ENCODE measurements at regions not wholly inside any gene's neighbourhood (a gene's known extent, or its start where the extent isn't known, plus 50 kb on each side); places are given as distances from the start of the nearest gene placed in this dataset.
"Not testable (repeated sequence)": the region's sequence is repeated elsewhere in the genome, so short reads cannot be mapped to it uniquely, and the experiment has no call there.

GRCh38 chr7:34567906-34568305, 90.1 kb upstream of the NPSR1 start:
- Mint-ChIP-seq H3K27ac (ENCODE audit: unreplicated experiment) (no peak overlapping the region), H3K4me1 (ENCODE audit: low read depth) (no peaks in the 10 kb centered on the region), H3K9me3 (ENCODE audit: low read depth) (peaks cover 2% of the 10 kb centered on the region)

GRCh38 chr7:34569975-34570699, 87.9 kb upstream of the NPSR1 start:
- Mint-ChIP-seq H3K27ac (ENCODE audit: unreplicated experiment) (no peak overlapping the region), H3K9me3 (ENCODE audit: low read depth) (peaks cover 6% of the 10 kb centered on the region), H3K4me1 (ENCODE audit: low read depth) (no peaks in the 10 kb centered on the region), H3K27me3 (ENCODE audit: low read depth) (peaks cover 5% of the 10 kb centered on the region), H3K36me3 (ENCODE audit: low read depth) (no peaks in the 10 kb centered on the region), H3K4me3 (ENCODE audit: unreplicated experiment) (no peak overlapping the region)
- DNase-seq (ENCODE audit: low spot score) = no peak
- TF ChIP-seq CTCF (IDR thresholded peaks at IDR 0.05) = no peak

More at GRCh38 chr7:34567906-34568305, 90.1 kb upstream of the NPSR1 start:
- no peak for DNase-seq (ENCODE audit: low spot score)
- Mint-ChIP-seq H3K27me3 (ENCODE audit: low read depth) (peaks cover 5% of the 10 kb centered on the region), H3K36me3 (ENCODE audit: low read depth) (no peaks in the 10 kb centered on the region), H3K4me3 (ENCODE audit: unreplicated experiment) (no peak overlapping the region)
- no peak for TF ChIP-seq CTCF (IDR thresholded peaks at IDR 0.05)

- no peak overlapping the region for H3K27ac Mint-ChIP-seq (ENCODE audit: unreplicated experiment)
- H3K9me3 Mint-ChIP-seq (ENCODE audit: low read depth) = peaks cover 34% of the 10 kb centered on the region
- H3K4me1 Mint-ChIP-seq (ENCODE audit: low read depth) = no peaks in the 10 kb centered on the region
- no peak overlapping the region for H3K4me3 Mint-ChIP-seq (ENCODE audit: unreplicated experiment)
- no peaks in the 10 kb centered on the region for H3K27me3 Mint-ChIP-seq (ENCODE audit: low read depth)
- no peak for DNase-seq (ENCODE audit: low spot score)
- TF ChIP-seq CTCF (IDR thresholded peaks at IDR 0.05) = no peak
- H3K36me3 Mint-ChIP-seq (ENCODE audit: low read depth) = no peaks in the 10 kb centered on the region
Measured at GRCh38 chr7:34575006-34575405, 83.0 kb upstream of the NPSR1 start.

GRCh38 chr7:34577934-34578333, 80.1 kb upstream of the NPSR1 start:
- not testable (repeated sequence) for H3K36me3 Mint-ChIP-seq (ENCODE audit: low read depth); H3K4me1 Mint-ChIP-seq (ENCODE audit: low read depth); H3K27me3 Mint-ChIP-seq (ENCODE audit: low read depth); H3K27ac Mint-ChIP-seq (ENCODE audit: unreplicated experiment); H3K4me3 Mint-ChIP-seq (ENCODE audit: unreplicated experiment); DNase-seq (ENCODE audit: low spot score)
- peaks cover 35% of the 10 kb centered on the region for H3K9me3 Mint-ChIP-seq (ENCODE audit: low read depth)

GRCh38 chr7:34581698-34582097, 76.3 kb upstream of the NPSR1 start:
- peaks cover 27% of the 10 kb centered on the region for H3K9me3 Mint-ChIP-seq (ENCODE audit: low read depth)
- DNase-seq (ENCODE audit: low spot score); H3K27ac Mint-ChIP-seq (ENCODE audit: unreplicated experiment); H3K36me3 Mint-ChIP-seq (ENCODE audit: low read depth); H3K4me3 Mint-ChIP-seq (ENCODE audit: unreplicated experiment); H3K27me3 Mint-ChIP-seq (ENCODE audit: low read depth); H3K4me1 Mint-ChIP-seq (ENCODE audit: low read depth): not testable (repeated sequence)

GRCh38 chr7:34584526-34584925, 73.5 kb upstream of the NPSR1 start:
- Mint-ChIP-seq H3K4me1 (ENCODE audit: low read depth) (no peaks in the 10 kb centered on the region), H3K27me3 (ENCODE audit: low read depth) (peaks cover 2% of the 10 kb centered on the region), H3K4me3 (ENCODE audit: unreplicated experiment) (no peak overlapping the region), H3K36me3 (ENCODE audit: low read depth) (no peaks in the 10 kb centered on the region), H3K27ac (ENCODE audit: unreplicated experiment) (no peak overlapping the region), H3K9me3 (ENCODE audit: low read depth) (peaks cover 10% of the 10 kb centered on the region)
- no peak for DNase-seq (ENCODE audit: low spot score)
- TF ChIP-seq CTCF (IDR thresholded peaks at IDR 0.05) = no peak
